ENCODE measurements at regions not wholly inside any gene's neighbourhood (a gene's known extent, or its start where the extent isn't known, plus 50 kb on each side); places are given as distances from the start of the nearest gene placed in this dataset.

DNA sequence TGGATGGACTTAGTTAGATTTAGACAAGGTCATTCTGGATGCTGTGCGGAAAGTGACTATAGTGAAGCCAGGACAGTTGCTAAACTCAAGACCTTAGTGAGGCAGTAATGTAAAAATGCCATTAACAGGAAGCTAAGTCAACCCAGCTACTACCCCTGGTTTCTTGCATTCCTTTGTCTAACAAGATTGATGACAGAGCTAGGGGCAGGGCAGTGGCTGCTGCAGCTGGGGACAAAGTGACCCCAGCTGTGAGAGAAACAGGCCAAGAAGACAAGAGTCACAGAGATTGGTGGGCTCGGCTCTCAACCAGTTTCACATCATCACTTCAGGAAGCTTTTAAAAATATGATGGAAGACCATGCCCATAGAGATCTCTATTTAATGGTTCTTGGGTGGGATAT lies 110.4 kb upstream of the POU2AF2 start:
- H3K27ac Mint-ChIP-seq = no peak overlapping the region
- DNase-seq = no peak
- H3K4me3 Mint-ChIP-seq = no peak overlapping the region
- no peaks in the 10 kb centered on the region for H3K9me3 Mint-ChIP-seq
- intact Hi-C loops (cut with micrococcal nuclease) = no loop called here
- no peaks in the 10 kb centered on the region for H3K4me1 Mint-ChIP-seq (ENCODE audit: low read depth)
- H3K36me3 Mint-ChIP-seq (ENCODE audit: low read depth) = no peaks in the 10 kb centered on the region
- H3K27me3 Mint-ChIP-seq (ENCODE audit: low read depth) = peaks cover 12% of the 10 kb centered on the region
- CTCF ChIA-PET = no interaction called here

DNA sequence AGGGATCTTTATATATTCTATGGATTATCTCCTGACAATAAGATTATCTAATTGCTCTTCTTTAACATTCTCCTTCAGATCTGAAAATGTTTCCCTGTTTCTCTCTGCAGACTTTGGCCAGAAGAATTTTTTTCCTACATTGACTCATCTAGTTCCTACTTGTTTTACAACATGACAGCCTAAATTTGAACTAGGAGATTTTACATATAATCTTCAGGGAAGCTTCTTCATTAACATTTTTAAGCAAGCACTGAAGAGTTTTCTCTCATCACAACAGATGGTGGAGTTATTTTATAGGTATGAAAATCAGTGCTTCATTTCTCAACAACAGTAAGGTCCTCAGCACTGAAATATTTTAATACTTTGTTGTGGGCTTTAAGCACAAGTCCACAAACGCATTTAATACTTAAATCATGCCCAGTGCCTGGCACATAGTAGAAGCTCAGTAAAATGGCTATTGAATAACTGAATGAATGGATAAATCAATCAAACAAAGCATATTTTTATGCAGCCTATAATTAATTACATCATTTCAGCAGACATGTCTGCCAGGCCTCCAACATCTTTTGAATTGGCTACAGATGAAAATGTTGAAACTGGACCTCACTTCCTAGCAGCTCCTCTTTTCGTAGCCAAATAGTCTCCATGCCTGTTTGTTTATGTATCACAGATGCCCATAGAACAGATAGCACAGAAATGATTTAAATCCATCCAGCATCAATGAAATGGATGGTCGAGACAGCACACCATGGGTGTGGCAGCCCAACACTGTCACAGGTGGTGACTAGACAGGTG lies 117.3 kb upstream of the POU2AF2 start:
- Mint-ChIP-seq H3K36me3 (ENCODE audit: low read depth) (no peaks in the 10 kb centered on the region), H3K27ac (no peak overlapping the region), H3K4me1 (ENCODE audit: low read depth) (no peaks in the 10 kb centered on the region), H3K4me3 (no peak overlapping the region), H3K9me3 (no peaks in the 10 kb centered on the region), H3K27me3 (ENCODE audit: low read depth) (peaks cover 8% of the 10 kb centered on the region)
- intact Hi-C loops (cut with micrococcal nuclease) = no loop called here
- no peak for DNase-seq
- CTCF ChIA-PET = no interaction called here

DNA sequence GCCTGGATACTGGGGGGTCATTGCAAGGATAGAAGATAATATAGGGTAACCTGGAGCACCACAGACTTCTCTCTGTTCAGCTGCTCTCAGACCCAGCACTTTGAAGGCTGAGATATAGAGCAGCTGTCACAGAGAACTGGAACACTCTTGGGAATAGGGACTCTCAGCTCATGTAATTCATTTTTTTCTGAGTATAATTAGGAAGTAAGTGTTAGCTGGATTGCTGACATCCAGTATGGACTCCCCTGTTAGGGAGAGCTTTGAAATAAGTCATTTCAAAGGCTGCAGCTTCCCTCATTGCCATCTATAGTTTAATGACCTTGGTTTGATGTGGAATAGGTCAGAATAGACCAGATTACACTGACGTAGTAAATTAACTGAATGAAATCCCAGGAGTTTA lies 120.8 kb upstream of the POU2AF2 start:
- no peak for DNase-seq
- Mint-ChIP-seq H3K36me3 (ENCODE audit: low read depth) (no peaks in the 10 kb centered on the region), H3K9me3 (no peaks in the 10 kb centered on the region), H3K4me3 (no peak overlapping the region), H3K27me3 (ENCODE audit: low read depth) (peaks cover 4% of the 10 kb centered on the region), H3K27ac (no peak overlapping the region), H3K4me1 (ENCODE audit: low read depth) (no peaks in the 10 kb centered on the region)
- CTCF ChIA-PET = no interaction called here
- intact Hi-C loops (cut with micrococcal nuclease) = no loop called here

- H3K4me3 Mint-ChIP-seq = no peak overlapping the region
- no peaks in the 10 kb centered on the region for H3K36me3 Mint-ChIP-seq (ENCODE audit: low read depth)
- H3K27ac Mint-ChIP-seq = no peak overlapping the region
- no peaks in the 10 kb centered on the region for H3K4me1 Mint-ChIP-seq (ENCODE audit: low read depth)
- peaks cover 2% of the 10 kb centered on the region for H3K27me3 Mint-ChIP-seq (ENCODE audit: low read depth)
- no peak for DNase-seq
- intact Hi-C loops (cut with micrococcal nuclease) = no loop called here
- H3K9me3 Mint-ChIP-seq = no peaks in the 10 kb centered on the region
- CTCF ChIA-PET = interaction anchor here (0.6 kb wide), 1 partner anchor 657 kb away, joined by 5 read pairs; no protein-coding TSS in a partner anchor
These were observed 121.8 kb upstream of the POU2AF2 start for GRCh38 chr11:111123463-111124398.

- H3K36me3 Mint-ChIP-seq (ENCODE audit: low read depth) = no peaks in the 10 kb centered on the region
- H3K4me1 Mint-ChIP-seq (ENCODE audit: low read depth) = no peaks in the 10 kb centered on the region
- DNase-seq = no peak
- intact Hi-C loops (cut with micrococcal nuclease) = no loop called here
- H3K27me3 Mint-ChIP-seq (ENCODE audit: low read depth) = peaks cover 3% of the 10 kb centered on the region
- CTCF ChIA-PET = interaction anchor here (0.7 kb wide), 1 partner anchor 50 kb away, joined by 3 read pairs; no protein-coding TSS in a partner anchor
- no peak overlapping the region for H3K4me3 Mint-ChIP-seq
- no peaks in the 10 kb centered on the region for H3K9me3 Mint-ChIP-seq
- no peak overlapping the region for H3K27ac Mint-ChIP-seq
These were observed 124.7 kb upstream of the POU2AF2 start for GRCh38 chr11:111120696-111121302.

- Mint-ChIP-seq H3K4me3 (no peak overlapping the region), H3K36me3 (ENCODE audit: low read depth) (no peaks in the 10 kb centered on the region), H3K4me1 (ENCODE audit: low read depth) (no peaks in the 10 kb centered on the region), H3K9me3 (no peaks in the 10 kb centered on the region), H3K27me3 (ENCODE audit: low read depth) (peaks cover 3% of the 10 kb centered on the region), H3K27ac (no peak overlapping the region)
- CTCF ChIA-PET = no interaction called here
- no peak for DNase-seq
- intact Hi-C loops (cut with micrococcal nuclease) = no loop called here
These were observed 125.4 kb upstream of the POU2AF2 start for GRCh38 chr11:111120161-111120560.

DNA sequence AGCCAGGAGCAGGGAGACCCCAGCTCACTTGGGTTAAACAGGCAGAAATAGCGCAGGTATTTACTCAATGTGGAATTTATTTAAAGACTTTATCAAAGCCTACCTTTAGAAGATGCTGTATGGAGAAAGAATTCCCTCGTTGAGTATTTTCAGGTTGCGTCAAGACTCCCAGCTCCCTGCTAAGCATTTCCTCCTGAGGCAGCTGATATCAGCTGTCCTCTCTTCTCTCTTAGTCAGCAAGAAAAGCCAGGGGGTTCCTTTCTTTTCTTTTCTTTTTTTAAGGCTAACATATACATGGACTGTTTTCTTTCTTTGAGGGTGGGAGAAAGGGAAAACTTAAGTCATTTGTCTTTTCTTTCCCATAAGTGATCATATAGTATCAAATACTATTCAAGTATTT lies 125.8 kb upstream of the POU2AF2 start:
- Mint-ChIP-seq H3K27me3 (ENCODE audit: low read depth) (peaks cover 3% of the 10 kb centered on the region), H3K36me3 (ENCODE audit: low read depth) (no peaks in the 10 kb centered on the region), H3K4me3 (no peak overlapping the region), H3K9me3 (no peaks in the 10 kb centered on the region), H3K27ac (no peak overlapping the region), H3K4me1 (ENCODE audit: low read depth) (no peaks in the 10 kb centered on the region)
- CTCF ChIA-PET = no interaction called here
- no peak for DNase-seq
- intact Hi-C loops (cut with micrococcal nuclease) = no loop called here

GRCh38 chr11:111115890-111116289 lies 129.6 kb upstream of the POU2AF2 start:
- H3K4me3 Mint-ChIP-seq = no peak overlapping the region
- CTCF ChIA-PET = no interaction called here
- no peaks in the 10 kb centered on the region for H3K36me3 Mint-ChIP-seq (ENCODE audit: low read depth)
- H3K27me3 Mint-ChIP-seq (ENCODE audit: low read depth) = peaks cover 5% of the 10 kb centered on the region
- intact Hi-C loops (cut with micrococcal nuclease) = no loop called here
- DNase-seq = no peak
- no peak overlapping the region for H3K27ac Mint-ChIP-seq
- no peaks in the 10 kb centered on the region for H3K9me3 Mint-ChIP-seq
- peaks cover 6% of the 10 kb centered on the region for H3K4me1 Mint-ChIP-seq (ENCODE audit: low read depth)

GRCh38 chr11:111114091-111114490 lies 131.4 kb upstream of the POU2AF2 start:
- Mint-ChIP-seq H3K27ac (no peak overlapping the region), H3K27me3 (ENCODE audit: low read depth) (peaks cover 5% of the 10 kb centered on the region), H3K4me3 (no peak overlapping the region), H3K36me3 (ENCODE audit: low read depth) (no peaks in the 10 kb centered on the region), H3K9me3 (no peaks in the 10 kb centered on the region), H3K4me1 (ENCODE audit: low read depth) (peaks cover 6% of the 10 kb centered on the region)
- no peak for DNase-seq
- CTCF ChIA-PET = no interaction called here
- intact Hi-C loops (cut with micrococcal nuclease) = no loop called here

GRCh38 chr11:111112614-111113013 lies 132.9 kb upstream of the POU2AF2 start:
- Mint-ChIP-seq H3K4me1 (ENCODE audit: low read depth) (peaks cover 6% of the 10 kb centered on the region), H3K27ac (no peak overlapping the region), H3K27me3 (ENCODE audit: low read depth) (peaks cover 3% of the 10 kb centered on the region), H3K4me3 (no peak overlapping the region), H3K36me3 (ENCODE audit: low read depth) (no peaks in the 10 kb centered on the region), H3K9me3 (no peaks in the 10 kb centered on the region)
- no peak for DNase-seq
- CTCF ChIA-PET = interaction anchor here (0.6 kb wide), 1 partner anchor 35 kb away, joined by 3 read pairs; no protein-coding TSS in a partner anchor
- intact Hi-C loops (cut with micrococcal nuclease) = no loop called here

DNA sequence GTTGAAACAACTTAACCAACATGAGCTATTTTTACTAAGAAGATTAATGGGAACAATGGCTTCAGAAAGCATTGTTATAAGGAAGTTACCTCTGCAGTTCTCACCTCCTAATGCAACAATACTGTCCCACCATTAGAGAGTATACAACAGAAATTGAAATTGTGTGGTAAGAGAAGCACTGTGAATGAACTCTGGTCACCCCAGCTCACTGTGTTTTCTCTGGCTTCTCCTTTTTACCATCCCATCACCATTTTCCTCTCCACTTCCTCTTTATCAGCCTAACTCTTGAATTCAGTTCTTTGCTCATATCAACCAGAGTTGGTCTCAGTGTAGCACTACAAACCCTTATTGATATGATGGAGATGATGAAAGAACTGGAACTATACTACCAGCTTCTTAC lies 138.0 kb upstream of the POU2AF2 start:
- H3K4me1 Mint-ChIP-seq (ENCODE audit: low read depth) = no peaks in the 10 kb centered on the region
- DNase-seq = no peak
- no peaks in the 10 kb centered on the region for H3K9me3 Mint-ChIP-seq
- no peak overlapping the region for H3K4me3 Mint-ChIP-seq
- CTCF ChIA-PET = interaction anchor here (0.6 kb wide), 1 partner anchor 613 kb away, joined by 3 read pairs; no protein-coding TSS in a partner anchor
- intact Hi-C loops (cut with micrococcal nuclease) = no loop called here
- H3K27ac Mint-ChIP-seq = no peak overlapping the region
- H3K36me3 Mint-ChIP-seq (ENCODE audit: low read depth) = no peaks in the 10 kb centered on the region
- peaks cover 14% of the 10 kb centered on the region for H3K27me3 Mint-ChIP-seq (ENCODE audit: low read depth)

DNA sequence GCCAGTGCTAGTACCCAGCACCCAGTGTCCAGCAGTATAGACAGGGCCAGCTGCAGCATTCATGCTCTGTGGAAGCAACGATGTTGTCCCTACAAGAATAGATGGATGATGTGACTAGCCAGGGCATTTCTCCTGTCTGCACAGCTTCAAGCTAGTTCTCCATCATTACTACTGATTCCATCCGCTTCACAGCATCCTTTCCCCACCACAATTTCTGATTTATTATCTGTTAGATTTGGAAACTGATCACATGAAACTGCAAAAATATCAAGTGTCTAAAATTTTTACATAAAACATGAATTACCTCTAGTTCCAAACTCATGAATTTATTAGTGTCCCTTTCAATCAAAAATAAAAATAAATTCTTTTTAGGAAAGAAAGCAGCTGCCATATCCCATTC lies 138.9 kb upstream of the POU2AF2 start:
- H3K36me3 Mint-ChIP-seq (ENCODE audit: low read depth) = no peaks in the 10 kb centered on the region
- H3K4me1 Mint-ChIP-seq (ENCODE audit: low read depth) = no peaks in the 10 kb centered on the region
- H3K4me3 Mint-ChIP-seq = no peak overlapping the region
- H3K9me3 Mint-ChIP-seq = no peaks in the 10 kb centered on the region
- H3K27ac Mint-ChIP-seq = no peak overlapping the region
- peaks cover 16% of the 10 kb centered on the region for H3K27me3 Mint-ChIP-seq (ENCODE audit: low read depth)
- no peak for DNase-seq
- intact Hi-C loops (cut with micrococcal nuclease) = no loop called here
- CTCF ChIA-PET = no interaction called here

All from activated naive CD4-positive, alpha-beta T cell treated with anti-CD3 and anti-CD28 coated beads for 36 hours (primary cell).